HG03575 (cell line): ENCODE measurements at regions not wholly inside any gene's neighbourhood (a gene's known extent, or its start where the extent isn't known, plus 50 kb on each side); places are given as distances from the start of the nearest gene placed in this dataset.

Experiments used
- ATAC-seq: cut with Tn5 transposase; IDR thresholded peaks from one replicate; pipeline ENCODE4 v1.9.1; 2021; ENCODE audit not compliant: unreplicated experiment, insufficient number of reproducible peaks, low FRiP score; ENCODE audit errors: extremely low read depth

- no peak for ATAC-seq
Observed at GRCh38 chr11:110830344-110830743, 118.1 kb upstream of the ARHGAP20 start.

GRCh38 chr11:110829873-110830272 is 117.6 kb upstream of the ARHGAP20 start:
- no peak for ATAC-seq

GRCh38 chr11:110828086-110828485 is 115.8 kb upstream of the ARHGAP20 start:
- no peak for ATAC-seq

GRCh38 chr11:110827276-110827675 is 115.0 kb upstream of the ARHGAP20 start:
- no peak for ATAC-seq

- no peak for ATAC-seq
Observed at GRCh38 chr11:110824912-110825620, 112.8 kb upstream of the ARHGAP20 start.

- ATAC-seq: no peak
Observed at GRCh38 chr11:110818032-110818687, 105.9 kb upstream of the ARHGAP20 start.

GRCh38 chr11:110812086-110812733 is 100.0 kb upstream of the ARHGAP20 start:
- no peak for ATAC-seq

- no peak for ATAC-seq
Observed at GRCh38 chr11:110809417-110810199, 97.4 kb upstream of the ARHGAP20 start.

- ATAC-seq: no peak
Observed at GRCh38 chr11:110808248-110808647, 96.0 kb upstream of the ARHGAP20 start.

GRCh38 chr11:110807801-110808200 is 95.6 kb upstream of the ARHGAP20 start:
- ATAC-seq: no peak

GRCh38 chr11:110805756-110806155 is 93.5 kb upstream of the ARHGAP20 start:
- ATAC-seq: no peak

- ATAC-seq: no peak
Observed at GRCh38 chr11:110802162-110802561, 89.9 kb upstream of the ARHGAP20 start.

- ATAC-seq: no peak
Observed at GRCh38 chr11:110801328-110801727, 89.1 kb upstream of the ARHGAP20 start.

GRCh38 chr11:110798201-110798900 is 86.1 kb upstream of the ARHGAP20 start:
- no peak for ATAC-seq

- ATAC-seq: no peak
Observed at GRCh38 chr11:110797453-110797852, 85.2 kb upstream of the ARHGAP20 start.

- ATAC-seq: no peak
Observed at GRCh38 chr11:110795112-110795624, 82.9 kb upstream of the ARHGAP20 start.

- ATAC-seq: no peak
Observed at GRCh38 chr11:110793556-110793955, 81.3 kb upstream of the ARHGAP20 start.

GRCh38 chr11:110791621-110792020 is 79.4 kb upstream of the ARHGAP20 start:
- no peak for ATAC-seq

GRCh38 chr11:110787680-110788079 is 75.4 kb upstream of the ARHGAP20 start:
- ATAC-seq: no peak
